HL-60 (cell line): ENCODE measurements at regions not wholly inside any gene's neighbourhood (a gene's known extent, or its start where the extent isn't known, plus 50 kb on each side); places are given as distances from the start of the nearest gene placed in this dataset.

Experiments used
- DNase-seq, 2 experiments: peaks; one replicate each; pipeline ENCODE4 v3.0.0-alpha.2; 2010 to 2020; ENCODE audit warnings: low read depth in 1 of 2, low spot score in 1 of 2
- H3K27ac ChIP-seq: fragments of 250-450 bp; sonication (Bioruptor Pico); replicated peaks from 2 replicates; pipeline ENCODE4 v1.5.1; 2020; ENCODE audit warnings: mild to moderate bottlenecking, moderate library complexity
- H3K27me3 ChIP-seq: fragments of 250-450 bp; sonication (Bioruptor Pico); 2 replicates; pipeline ENCODE4 v1.5.1; 2021; ENCODE audit warnings: mild to moderate bottlenecking, moderate library complexity; ENCODE audit not compliant: insufficient read depth, poor library complexity, severe bottlenecking
- H3K4me3 ChIP-seq: replicated peaks from 2 replicates; pipeline ENCODE4 v1.5.1; 2011; ENCODE audit warnings: mild to moderate bottlenecking, control low read depth, low read length; ENCODE audit not compliant: insufficient read depth
- GABPA ChIP-seq: IDR thresholded peaks from 2 replicates; pipeline ENCODE4 v1.6.1; 2012; ENCODE audit warnings: low read depth
- POLR2AphosphoS5 ChIP-seq: IDR thresholded peaks from 2 replicates; pipeline ENCODE4 v1.6.1; 2012; ENCODE audit warnings: low read depth
- SPI1 ChIP-seq: IDR thresholded peaks from 2 replicates; pipeline ENCODE4 v1.6.1; 2012; ENCODE audit warnings: low read depth, mild to moderate bottlenecking, borderline replicate concordance
- TF ChIP-seq, protein P1 (sequence below): IDR thresholded peaks from one replicate; pipeline ENCODE4 v1.5.1; 2011; ENCODE audit warnings: low read length, control low read depth, inconsistent platforms; ENCODE audit not compliant: insufficient read depth
- TF ChIP-seq, protein P2 (sequence below): IDR thresholded peaks from 2 replicates; pipeline ENCODE4 v1.6.1; 2012; ENCODE audit warnings: low read depth; ENCODE audit not compliant: insufficient replicate concordance

DNA sequence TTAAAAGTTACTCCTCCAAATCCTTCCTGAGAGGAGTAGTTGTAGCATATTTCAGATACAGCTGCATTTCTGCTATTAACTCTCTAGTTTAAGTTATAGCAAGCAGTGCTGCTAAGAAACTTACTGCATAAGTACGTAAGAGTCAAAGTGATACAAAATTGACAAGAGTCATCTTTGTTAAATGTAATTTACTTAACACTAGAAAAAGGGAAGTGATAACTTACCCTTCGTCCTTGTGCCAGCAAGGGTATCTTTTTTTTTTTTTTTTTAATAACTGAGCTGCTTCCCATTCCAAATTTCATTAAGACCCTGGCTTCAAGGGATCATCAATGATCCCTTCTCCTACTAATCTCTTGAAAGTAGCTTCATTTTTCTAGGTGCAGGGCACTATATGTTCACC, 493.0 kb downstream of the PLCL1 start:
- peak; percentile 23; the same call in 1 of the 2 replicates for TF ChIP-seq SPI1
- TF ChIP-seq, protein P1, sequence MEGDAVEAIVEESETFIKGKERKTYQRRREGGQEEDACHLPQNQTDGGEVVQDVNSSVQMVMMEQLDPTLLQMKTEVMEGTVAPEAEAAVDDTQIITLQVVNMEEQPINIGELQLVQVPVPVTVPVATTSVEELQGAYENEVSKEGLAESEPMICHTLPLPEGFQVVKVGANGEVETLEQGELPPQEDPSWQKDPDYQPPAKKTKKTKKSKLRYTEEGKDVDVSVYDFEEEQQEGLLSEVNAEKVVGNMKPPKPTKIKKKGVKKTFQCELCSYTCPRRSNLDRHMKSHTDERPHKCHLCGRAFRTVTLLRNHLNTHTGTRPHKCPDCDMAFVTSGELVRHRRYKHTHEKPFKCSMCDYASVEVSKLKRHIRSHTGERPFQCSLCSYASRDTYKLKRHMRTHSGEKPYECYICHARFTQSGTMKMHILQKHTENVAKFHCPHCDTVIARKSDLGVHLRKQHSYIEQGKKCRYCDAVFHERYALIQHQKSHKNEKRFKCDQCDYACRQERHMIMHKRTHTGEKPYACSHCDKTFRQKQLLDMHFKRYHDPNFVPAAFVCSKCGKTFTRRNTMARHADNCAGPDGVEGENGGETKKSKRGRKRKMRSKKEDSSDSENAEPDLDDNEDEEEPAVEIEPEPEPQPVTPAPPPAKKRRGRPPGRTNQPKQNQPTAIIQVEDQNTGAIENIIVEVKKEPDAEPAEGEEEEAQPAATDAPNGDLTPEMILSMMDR = no peak
- Histone ChIP-seq H3K4me3 (no peak overlapping the region), H3K27me3 (no peaks in the 10 kb centered on the region), H3K27ac (no peak overlapping the region)
- DNase-seq = no peak

DNA sequence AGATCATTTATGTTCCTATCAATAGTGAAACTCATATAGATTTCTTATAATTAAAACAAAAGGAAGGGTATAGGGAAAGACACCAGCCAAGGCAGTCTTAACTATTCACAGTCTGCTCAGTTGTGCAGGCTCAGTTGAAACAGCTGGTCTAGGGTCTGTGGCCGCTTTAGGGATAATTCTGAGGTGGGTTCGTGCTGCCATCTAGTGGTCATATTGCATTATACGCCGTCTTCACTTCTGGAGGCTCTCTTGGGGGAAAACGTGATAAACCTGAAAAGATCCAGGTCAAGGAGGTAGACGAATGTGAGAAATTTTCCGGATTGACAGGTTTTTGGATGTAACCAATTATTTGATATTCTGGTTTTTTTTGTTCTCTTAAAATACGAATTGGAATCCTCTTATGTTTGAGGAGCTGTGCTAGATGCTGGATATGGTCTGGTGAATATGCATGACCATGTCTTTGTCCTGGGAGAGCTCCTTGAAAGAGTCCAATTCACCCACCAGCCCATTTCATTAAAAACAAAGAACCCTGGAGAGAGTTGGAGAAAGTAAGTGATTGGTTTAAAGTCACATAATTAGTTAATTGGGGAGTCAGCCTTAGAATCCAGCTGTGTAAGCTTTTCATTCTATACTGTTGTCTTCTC, 492.4 kb downstream of the PLCL1 start:
- Histone ChIP-seq H3K27ac (no peak overlapping the region), H3K4me3 (no peak overlapping the region)

DNA sequence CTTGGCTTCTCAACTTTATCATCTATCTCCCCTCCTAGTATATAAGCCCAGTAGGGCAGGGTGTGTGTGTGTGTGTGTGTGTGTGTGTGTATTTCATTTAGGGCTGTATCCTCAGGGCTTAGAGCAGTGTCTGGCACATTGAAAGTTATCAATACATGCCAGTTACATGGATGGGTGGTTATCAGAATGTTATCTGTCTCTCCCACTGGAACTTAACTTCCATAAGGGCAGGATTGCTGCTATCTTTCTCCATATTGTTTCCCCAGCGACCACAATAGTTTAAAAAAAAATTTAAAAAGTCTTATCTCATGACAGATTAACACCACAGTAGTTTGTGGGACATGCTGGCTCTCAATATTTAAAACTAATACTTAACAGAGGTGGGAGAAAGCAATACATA, 488.9 kb downstream of the PLCL1 start:
- Histone ChIP-seq H3K4me3 (no peak overlapping the region), H3K27me3 (no peaks in the 10 kb centered on the region), H3K27ac (no peak overlapping the region)
- TF ChIP-seq, protein P1 = no peak
- TF ChIP-seq SPI1 (no peak), POLR2AphosphoS5 (no peak), GABPA (no peak)
- TF ChIP-seq, protein P2, sequence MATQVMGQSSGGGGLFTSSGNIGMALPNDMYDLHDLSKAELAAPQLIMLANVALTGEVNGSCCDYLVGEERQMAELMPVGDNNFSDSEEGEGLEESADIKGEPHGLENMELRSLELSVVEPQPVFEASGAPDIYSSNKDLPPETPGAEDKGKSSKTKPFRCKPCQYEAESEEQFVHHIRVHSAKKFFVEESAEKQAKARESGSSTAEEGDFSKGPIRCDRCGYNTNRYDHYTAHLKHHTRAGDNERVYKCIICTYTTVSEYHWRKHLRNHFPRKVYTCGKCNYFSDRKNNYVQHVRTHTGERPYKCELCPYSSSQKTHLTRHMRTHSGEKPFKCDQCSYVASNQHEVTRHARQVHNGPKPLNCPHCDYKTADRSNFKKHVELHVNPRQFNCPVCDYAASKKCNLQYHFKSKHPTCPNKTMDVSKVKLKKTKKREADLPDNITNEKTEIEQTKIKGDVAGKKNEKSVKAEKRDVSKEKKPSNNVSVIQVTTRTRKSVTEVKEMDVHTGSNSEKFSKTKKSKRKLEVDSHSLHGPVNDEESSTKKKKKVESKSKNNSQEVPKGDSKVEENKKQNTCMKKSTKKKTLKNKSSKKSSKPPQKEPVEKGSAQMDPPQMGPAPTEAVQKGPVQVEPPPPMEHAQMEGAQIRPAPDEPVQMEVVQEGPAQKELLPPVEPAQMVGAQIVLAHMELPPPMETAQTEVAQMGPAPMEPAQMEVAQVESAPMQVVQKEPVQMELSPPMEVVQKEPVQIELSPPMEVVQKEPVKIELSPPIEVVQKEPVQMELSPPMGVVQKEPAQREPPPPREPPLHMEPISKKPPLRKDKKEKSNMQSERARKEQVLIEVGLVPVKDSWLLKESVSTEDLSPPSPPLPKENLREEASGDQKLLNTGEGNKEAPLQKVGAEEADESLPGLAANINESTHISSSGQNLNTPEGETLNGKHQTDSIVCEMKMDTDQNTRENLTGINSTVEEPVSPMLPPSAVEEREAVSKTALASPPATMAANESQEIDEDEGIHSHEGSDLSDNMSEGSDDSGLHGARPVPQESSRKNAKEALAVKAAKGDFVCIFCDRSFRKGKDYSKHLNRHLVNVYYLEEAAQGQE = no peak
- no peak for DNase-seq

More for the DNA sequence above, 492.4 kb downstream of the PLCL1 start:
- no peaks in the 10 kb centered on the region for H3K27me3 ChIP-seq
- DNase-seq = peak; percentile 34 to 47
- TF ChIP-seq, protein P2 = no peak
- TF ChIP-seq, protein P1 = peak; percentile 33

DNA sequence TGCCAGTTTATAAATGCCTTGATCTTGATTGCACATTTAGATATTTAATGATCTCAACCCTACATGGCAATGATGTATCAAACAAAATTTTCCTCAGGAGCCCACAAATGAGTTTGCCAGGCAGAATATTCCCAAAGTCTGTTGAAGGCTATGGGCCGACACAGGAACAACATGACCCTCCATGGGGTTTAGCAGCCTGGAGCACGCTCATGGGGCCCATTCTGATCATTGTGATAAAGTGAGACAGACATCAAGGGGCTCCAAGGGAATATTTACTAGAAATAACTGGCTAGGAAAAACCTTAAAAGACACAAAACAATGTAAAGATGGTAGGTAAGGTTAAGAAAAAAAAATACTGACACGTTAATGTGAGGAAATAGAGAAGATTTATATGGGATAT, 485.4 kb downstream of the PLCL1 start:
- Histone ChIP-seq H3K27me3 (no peaks in the 10 kb centered on the region), H3K4me3 (no peak overlapping the region), H3K27ac (no peak overlapping the region)
- no peak for DNase-seq
- TF ChIP-seq, protein P1 = no peak
- no peak for TF ChIP-seq POLR2AphosphoS5
- TF ChIP-seq, protein P2 = no peak
